HEK293 (cell line): ENCODE measurements at regions not wholly inside any gene's neighbourhood (a gene's known extent, or its start where the extent isn't known, plus 50 kb on each side); places are given as distances from the start of the nearest gene placed in this dataset.

Experiments
- CTCF ChIA-PET: fragments of 350-600 bp; formaldehyde crosslinking; extraction: SDS; loops from one replicate; lab custom pipeline; 2021; ENCODE audit warnings: antibody characterized with exemption; lab: Yijun Ruan, JAX
- POLR2A ChIA-PET: fragments of 300-600 bp; formaldehyde crosslinking; extraction: SDS; loops from one replicate; lab custom pipeline; 2020; ENCODE audit warnings: antibody characterized with exemption, inconsistent platforms; lab: Yijun Ruan, JAX
- H3K27ac ChIP-seq: fragments of 200-500 bp; sonication (Bioruptor generic); 2 replicates; pipeline ENCODE4 v1.5.1; 2014; ENCODE audit warnings: low read depth, low read length, control low read depth, inconsistent platforms; ENCODE audit errors: extremely low read depth
- H3K36me3 ChIP-seq, 2 experiments: fragments of 200-500 bp in 1 of 2; sonication (Bioruptor generic) in 1 of 2; 1 replicate in 1 of 2; 2 replicates in 1 of 2; pipeline ENCODE4 v1.5.1; 2014 to 2017; ENCODE audit warnings: inconsistent platforms in 2 of 2, low read length in 2 of 2; ENCODE audit not compliant: control insufficient read depth in 2 of 2, insufficient read depth in 1 of 2
- H3K4me1 ChIP-seq: fragments of 200-500 bp; sonication (Bioruptor generic); 2 replicates; pipeline ENCODE4 v1.5.1; 2014; ENCODE audit warnings: mild to moderate bottlenecking, low read length, inconsistent platforms; ENCODE audit not compliant: control insufficient read depth, insufficient read depth
- H3K4me3 ChIP-seq: 2 replicates; pipeline ENCODE4 v1.5.1; 2011; ENCODE audit warnings: low read depth, mild to moderate bottlenecking, control low read depth, low read length, moderate library complexity
- H3K9me3 ChIP-seq: fragments of 200-500 bp; sonication (Bioruptor generic); 2 replicates; pipeline ENCODE4 v1.5.1; 2014; ENCODE audit warnings: low read depth, low read length, inconsistent platforms; ENCODE audit not compliant: control insufficient read depth, insufficient read depth
- FEZF1 ChIP-seq: fragments of 450-650 bp; formaldehyde crosslinking; IDR thresholded peaks from 2 replicates; pipeline ENCODE4 v1.5.1; 2016; ENCODE audit warnings: missing biosample characterization, missing genetic modification characterization
- PATZ1 ChIP-seq: fragments of 450-650 bp; formaldehyde crosslinking; IDR thresholded peaks from 2 replicates; pipeline ENCODE4 v1.5.1; 2016; ENCODE audit warnings: missing biosample characterization, missing genetic modification characterization
- PBX3 ChIP-seq: sonication (generic); formaldehyde crosslinking; IDR thresholded peaks from 2 replicates; pipeline ENCODE4 v1.8.1; 2022; ENCODE audit warnings: mild to moderate bottlenecking, moderate library complexity, missing genetic modification reagents
- PRDM10 ChIP-seq: fragments of 450-650 bp; formaldehyde crosslinking; IDR thresholded peaks from 2 replicates; pipeline ENCODE4 v1.5.1; 2016; ENCODE audit warnings: missing biosample characterization, missing genetic modification characterization
- PRDM2 ChIP-seq: fragments of 450-650 bp; formaldehyde crosslinking; IDR thresholded peaks from 2 replicates; pipeline ENCODE4 v1.5.1; 2016; ENCODE audit warnings: missing biosample characterization, missing genetic modification characterization, borderline replicate concordance
- TRIM28 ChIP-seq: IDR thresholded peaks from 2 replicates; pipeline ENCODE4 v1.6.1; 2011; ENCODE audit warnings: low read length, control low read depth, borderline replicate concordance
- ZNF223 ChIP-seq: fragments of 450-650 bp; formaldehyde crosslinking; IDR thresholded peaks from 2 replicates; pipeline ENCODE4 v1.5.1; 2016; ENCODE audit warnings: missing biosample characterization, missing genetic modification characterization
- ZNF239 ChIP-seq: fragments of 450-650 bp; formaldehyde crosslinking; IDR thresholded peaks from 2 replicates; pipeline ENCODE4 v1.5.1; 2016; ENCODE audit warnings: missing biosample characterization, missing genetic modification characterization
- ZNF362 ChIP-seq: fragments of 450-650 bp; formaldehyde crosslinking; IDR thresholded peaks from 2 replicates; pipeline ENCODE4 v1.5.1; 2016; ENCODE audit warnings: missing biosample characterization, missing genetic modification characterization
- ZNF391 ChIP-seq: fragments of 450-650 bp; formaldehyde crosslinking; IDR thresholded peaks from 2 replicates; pipeline ENCODE4 v1.5.1; 2016; ENCODE audit warnings: low read depth, missing biosample characterization, missing genetic modification characterization, borderline replicate concordance
- ZNF449 ChIP-seq: fragments of 450-650 bp; formaldehyde crosslinking; IDR thresholded peaks from 2 replicates; pipeline ENCODE4 v1.5.1; 2017; ENCODE audit warnings: missing biosample characterization, mild to moderate bottlenecking, missing genetic modification characterization, moderate library complexity
- ZNF521 ChIP-seq: fragments of 450-650 bp; formaldehyde crosslinking; IDR thresholded peaks from 2 replicates; pipeline ENCODE4 v1.5.1; 2017; ENCODE audit warnings: missing biosample characterization, mild to moderate bottlenecking, missing genetic modification characterization
- ZSCAN23 ChIP-seq: fragments of 450-650 bp; formaldehyde crosslinking; IDR thresholded peaks from 2 replicates; pipeline ENCODE4 v1.5.1; 2016; ENCODE audit warnings: missing biosample characterization, missing genetic modification characterization

GRCh38 chr6:112939563-112939962, 592.4 kb downstream of the RFPL4B start:
- ChIA-PET POLR2A (no interaction called here), CTCF (no interaction called here)
- TF ChIP-seq PRDM2 (tag by site-specific recombination) (no peak), ZNF391 (tag by site-specific recombination) (no peak), ZNF362 (tag by site-specific recombination) (no peak), PRDM10 (tag by site-specific recombination) (0 out of 2 replicates have a peak, but pooled peaks have one; percentile 41), FEZF1 (tag by site-specific recombination) (peak; percentile 35; the same call in 1 of the 2 replicates)
- peaks cover 9% of the 10 kb centered on the region for H3K4me1 ChIP-seq
- no peak overlapping the region for H3K4me3 ChIP-seq
- H3K36me3 ChIP-seq, result no peaks in the 10 kb centered on the region
- H3K27ac ChIP-seq, result no peak overlapping the region
- H3K9me3 ChIP-seq, result no peaks in the 10 kb centered on the region

- POLR2A ChIA-PET, result no interaction called here
- no peak for TF ChIP-seq ZNF223
- TF ChIP-seq TRIM28, result no peak
- TF ChIP-seq PBX3 (CRISPR knock-in tag), result no peak
- no peak for TF ChIP-seq PRDM10 (tag by site-specific recombination)
- no peak for TF ChIP-seq ZSCAN23 (tag by site-specific recombination)
- no peak for TF ChIP-seq ZNF391 (tag by site-specific recombination)
- no peak for TF ChIP-seq ZNF239
- no peak for TF ChIP-seq ZNF521
- TF ChIP-seq PATZ1 (tag by site-specific recombination), result no peak
- no peak for TF ChIP-seq ZNF449 (tag by site-specific recombination)
Observed at GRCh38 chr6:112941613-112942012, 594.5 kb downstream of the RFPL4B start.

More at GRCh38 chr6:112941613-112942012, 594.5 kb downstream of the RFPL4B start:
- H3K36me3 ChIP-seq, result no peaks in the 10 kb centered on the region
- CTCF ChIA-PET, result no interaction called here
- H3K4me1 ChIP-seq, result peaks cover 9% of the 10 kb centered on the region
- no peak overlapping the region for H3K4me3 ChIP-seq
- no peak overlapping the region for H3K27ac ChIP-seq
- no peaks in the 10 kb centered on the region for H3K9me3 ChIP-seq
